ENCODE measurements at regions not wholly inside any gene's neighbourhood (a gene's known extent, or its start where the extent isn't known, plus 50 kb on each side); places are given as distances from the start of the nearest gene placed in this dataset.

DNA sequence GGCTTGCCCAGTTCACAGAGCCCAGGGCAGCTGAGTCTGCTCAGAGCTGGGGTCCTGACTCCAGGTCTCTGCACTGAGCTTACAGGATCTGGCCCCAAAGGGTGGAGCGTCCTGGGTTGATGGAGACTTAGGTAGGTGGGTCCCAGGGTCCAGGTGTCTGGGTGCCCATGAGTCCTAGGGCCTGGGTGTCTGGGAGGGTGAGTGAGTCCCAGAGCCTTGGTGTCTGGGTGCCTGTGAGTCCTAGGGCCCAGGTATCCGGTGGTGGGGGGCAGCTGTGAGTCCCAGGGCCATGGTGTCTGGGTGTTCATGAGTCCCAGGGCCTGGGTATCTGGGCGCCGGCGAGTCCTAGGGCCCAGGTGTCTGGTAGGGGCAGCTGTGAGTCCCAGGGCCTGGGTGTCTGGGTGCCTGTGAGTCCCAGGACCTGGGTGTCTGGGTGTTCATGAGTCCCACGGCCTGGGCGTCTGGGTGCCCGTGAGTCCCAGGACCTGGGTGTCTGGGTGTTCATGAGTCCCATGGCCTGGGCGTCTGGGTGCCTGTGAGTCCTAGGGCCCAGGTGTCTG is 1505.6 kb downstream of the BRD1 start:
- no peak for DNase-seq (ENCODE audit: low read depth, low spot score)

DNA sequence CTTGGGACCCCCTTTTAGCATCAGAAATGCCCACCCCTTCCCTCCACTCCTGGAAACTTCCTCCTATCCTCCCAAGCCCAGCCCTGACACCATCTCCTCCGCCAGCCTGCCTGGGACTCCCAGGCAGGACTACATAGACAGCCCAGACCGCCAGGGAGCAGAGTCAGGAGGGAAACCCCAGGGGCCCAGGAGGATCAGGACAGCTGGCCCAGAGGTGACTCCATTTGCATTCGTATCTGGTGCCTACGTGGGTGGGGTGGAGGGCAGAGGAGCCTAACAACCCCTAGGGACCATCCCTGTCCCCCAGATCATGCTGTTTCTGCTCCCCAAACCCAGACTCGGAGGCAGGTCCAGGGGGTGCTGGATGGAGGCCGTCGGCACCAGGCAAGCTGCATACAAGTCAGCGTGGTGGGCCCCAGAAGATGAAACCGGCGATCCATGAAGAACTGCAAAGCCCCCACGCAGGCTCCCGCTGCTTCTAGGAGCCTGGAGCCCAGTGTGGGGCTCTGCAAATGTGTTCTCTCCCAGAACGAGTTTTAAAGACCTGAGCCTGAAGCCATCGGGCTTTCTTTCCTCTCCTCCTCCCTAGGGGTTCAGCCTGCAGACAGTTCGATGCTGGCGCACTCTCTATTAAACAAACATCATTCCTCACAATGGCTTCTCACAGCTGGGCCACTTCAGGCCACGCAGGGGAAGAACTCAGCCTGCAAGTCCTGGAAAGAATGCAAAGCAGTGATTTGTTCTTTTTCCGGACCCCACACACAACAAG is 1506.8 kb downstream of the BRD1 start:
- no peak for DNase-seq (ENCODE audit: low read depth, low spot score)

DNA sequence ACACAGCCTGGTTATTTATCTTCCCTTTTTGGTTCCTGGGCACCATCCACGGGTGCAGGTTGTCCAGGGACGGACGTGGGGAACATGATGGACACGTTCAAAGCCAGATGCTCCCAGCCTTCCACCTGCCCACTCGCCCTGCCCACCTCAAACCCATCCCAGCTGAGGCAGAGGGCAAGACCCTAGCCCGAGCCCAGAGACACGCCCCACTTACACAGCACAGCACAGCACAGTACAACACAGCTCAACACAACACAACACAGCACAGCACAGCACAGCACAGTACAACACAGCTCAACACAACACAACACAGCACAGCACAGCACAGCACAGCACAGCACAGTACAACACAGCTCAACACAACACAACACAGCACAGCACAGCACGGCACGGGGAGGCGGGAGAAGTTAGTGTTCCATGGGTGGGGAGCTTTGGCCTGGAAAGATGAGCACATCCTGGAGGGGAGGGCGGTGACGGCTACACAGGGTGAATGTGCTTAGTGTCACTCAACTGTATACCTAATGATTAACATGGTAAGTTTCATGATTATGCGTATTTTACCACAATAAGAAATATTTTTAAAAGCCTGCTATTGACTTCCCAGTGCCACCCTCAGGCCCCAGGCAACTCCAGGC is 1507.5 kb downstream of the BRD1 start:
- DNase-seq (ENCODE audit: low read depth, low spot score): no peak

DNA sequence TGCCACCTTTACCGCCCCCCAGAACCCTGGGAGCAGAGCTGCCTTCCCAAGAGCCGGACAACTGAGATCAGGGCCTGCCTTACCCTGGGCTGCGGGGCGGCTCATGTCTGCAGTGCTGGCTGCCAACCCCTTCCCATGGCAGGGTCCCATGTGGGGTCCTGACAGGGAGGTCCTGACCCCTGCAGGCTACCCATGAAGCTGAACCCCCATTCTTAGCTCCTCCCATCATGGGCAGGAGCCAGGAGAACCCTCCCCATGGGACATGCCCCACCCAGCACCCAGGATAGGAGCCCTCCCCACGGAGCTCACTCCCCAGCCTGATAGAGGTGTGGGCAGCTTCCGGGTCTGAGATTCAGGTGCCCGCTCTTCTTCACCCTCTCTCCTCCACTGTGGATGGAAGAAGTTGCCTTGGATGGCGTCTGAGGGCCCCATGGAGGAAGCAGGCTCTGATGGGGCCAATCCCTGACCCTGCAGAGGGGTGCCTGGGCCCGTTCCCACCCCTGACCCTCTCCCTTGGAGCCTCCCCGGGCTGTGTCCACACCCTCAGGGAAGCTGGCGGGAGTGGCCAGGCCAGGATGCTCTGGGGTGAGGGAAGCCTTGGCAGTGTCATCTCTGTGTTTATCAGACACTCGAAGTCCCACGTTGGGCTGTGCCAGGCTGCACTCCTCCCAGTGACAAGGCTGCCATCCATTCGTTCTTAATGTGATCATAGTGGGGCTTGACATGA is 1508.2 kb downstream of the BRD1 start:
- no peak for DNase-seq (ENCODE audit: low read depth, low spot score)

DNA sequence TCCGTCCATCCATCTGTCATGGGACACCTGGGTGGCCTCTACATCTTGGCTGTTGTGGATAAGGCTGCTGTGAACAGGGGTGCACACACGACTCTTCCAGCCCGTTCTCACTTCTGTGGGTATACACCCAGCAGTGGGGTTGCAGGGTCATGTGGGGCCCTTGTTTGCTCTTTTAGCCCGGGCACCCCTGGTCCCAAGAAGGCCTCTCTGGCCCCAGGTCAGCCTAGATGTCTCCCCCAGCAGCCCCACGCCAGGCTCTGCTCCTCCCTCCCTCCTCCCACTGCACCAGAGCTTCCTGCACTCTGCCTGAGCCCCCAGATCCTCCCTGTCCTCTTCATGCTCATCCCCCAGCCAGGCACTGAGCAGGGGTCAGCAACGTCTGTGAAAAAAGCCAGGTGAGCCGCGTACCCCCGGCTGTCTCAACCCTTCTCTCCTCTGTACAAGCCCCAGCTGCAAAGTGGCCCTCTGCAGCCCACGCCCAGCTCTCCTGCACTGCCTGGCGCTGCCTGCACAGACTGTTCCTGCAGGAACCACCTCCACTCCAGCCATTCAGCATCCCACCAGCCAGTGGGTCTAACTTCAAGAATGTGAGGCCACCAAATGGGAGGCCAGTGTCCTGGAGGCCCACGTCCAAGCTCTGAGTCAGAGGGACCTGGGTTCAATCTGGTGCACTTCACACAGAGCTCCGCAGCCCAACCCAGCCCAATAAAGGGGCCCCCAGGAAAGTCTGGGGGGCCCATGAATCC is 1508.9 kb downstream of the BRD1 start:
- no peak for DNase-seq (ENCODE audit: low read depth, low spot score)

DNA sequence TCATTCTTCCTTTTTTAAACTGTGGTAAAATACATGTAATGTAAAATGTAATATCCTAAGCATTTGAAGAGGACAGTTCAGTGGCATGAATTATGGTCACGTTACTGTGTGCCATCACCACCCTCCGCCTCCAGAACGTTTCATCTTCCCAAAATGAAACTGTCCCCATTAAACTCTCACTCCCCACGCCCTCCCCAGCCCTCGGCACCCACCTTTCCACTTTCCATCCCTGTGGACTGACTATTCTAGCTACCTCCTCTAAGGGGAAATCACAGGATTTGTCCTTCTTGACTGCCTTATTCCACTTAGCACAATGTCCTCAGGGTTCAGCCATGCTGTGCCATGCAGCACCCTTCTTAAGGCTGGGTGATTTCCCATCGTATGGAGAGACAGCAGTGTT is 1509.5 kb downstream of the BRD1 start:
- no peak for DNase-seq (ENCODE audit: low read depth, low spot score)

DNA sequence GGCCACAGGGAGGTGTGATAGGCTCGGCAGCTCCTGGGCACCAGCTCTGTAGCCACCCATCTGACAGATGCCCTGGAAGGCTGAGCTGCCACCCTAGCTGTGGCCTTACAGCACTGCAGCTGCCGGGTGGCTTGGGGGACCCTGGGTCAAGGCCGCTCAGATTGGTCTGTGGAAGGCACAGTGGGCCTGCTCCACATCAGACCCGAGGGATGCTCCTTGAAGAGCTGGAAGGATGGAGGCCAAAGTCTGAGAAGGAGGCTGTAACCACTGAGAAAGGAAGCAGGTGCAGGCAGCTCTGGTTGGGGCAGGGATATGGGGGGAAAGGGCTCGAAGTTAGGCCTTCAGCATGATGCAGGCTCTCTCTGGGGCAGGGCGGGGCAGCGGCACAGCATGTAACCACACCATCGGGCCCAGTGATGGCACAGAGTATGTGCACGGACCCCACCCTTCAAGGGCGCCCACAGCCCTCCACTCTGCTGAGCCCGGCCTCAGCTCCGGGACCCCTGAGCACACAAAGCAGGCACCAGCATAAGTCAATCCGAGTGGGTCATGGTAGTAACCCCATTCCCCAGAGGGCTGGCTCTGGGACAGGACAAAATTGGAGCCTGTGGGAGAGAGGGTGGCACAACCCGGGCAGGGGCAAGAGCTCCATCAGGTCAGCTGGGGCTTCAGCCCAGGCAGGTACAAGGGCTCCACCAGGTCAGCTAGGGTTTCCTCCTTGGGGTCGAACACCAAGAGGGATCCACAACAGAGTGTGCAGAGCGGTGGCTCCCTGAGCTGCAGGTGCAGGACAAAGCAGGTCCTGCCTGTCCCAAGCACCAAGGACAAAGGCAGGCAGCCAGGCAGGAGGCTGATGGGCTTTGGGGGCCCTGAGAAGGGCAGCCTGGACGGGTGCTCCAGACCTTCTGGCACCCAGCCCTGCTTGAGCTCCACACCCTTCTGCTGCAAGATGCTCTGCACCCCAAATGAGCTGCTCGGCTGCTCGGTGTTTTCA is 1511.1 kb downstream of the BRD1 start:
- no peak for DNase-seq (ENCODE audit: low read depth, low spot score)

DNA sequence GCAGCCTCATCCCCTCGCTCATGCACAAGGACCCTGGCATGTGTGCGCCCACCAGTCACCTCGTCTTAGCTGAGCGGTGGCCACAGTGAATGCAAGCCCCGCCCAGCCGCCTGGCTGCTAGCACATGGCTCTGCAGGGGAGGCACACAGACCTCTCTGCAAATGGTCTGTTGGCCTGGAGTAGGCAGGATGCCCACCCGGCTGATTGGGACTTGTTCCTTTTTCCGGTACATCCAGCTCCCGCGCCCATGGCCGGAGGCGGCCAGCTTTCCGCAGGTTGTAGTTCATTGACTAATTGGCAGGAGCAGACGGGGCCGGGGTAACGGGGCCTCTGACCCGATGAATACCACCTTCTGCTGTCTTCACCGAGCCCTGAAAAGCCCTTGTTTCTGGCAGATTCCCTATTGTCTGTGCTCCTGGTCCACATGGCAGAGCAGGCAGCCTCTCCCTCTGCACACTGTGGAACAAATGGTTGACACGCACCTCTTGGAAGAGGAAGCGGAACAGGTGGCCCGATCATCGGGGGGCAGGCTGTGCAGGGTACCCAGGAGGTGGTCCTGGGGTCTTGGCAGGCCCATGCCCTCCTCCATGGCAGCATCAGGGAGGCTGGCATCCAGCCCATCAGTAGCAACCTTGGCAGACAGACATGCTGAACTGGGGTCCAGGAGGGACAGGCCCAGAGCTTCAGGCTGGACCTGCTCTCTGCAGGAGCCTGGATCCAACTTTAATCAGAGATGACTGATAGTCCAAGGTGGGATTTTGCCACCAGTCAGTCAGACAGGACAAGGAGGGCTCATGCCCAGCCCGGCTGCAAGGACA is 1512.0 kb downstream of the BRD1 start:
- no peak for DNase-seq (ENCODE audit: low read depth, low spot score)

DNA sequence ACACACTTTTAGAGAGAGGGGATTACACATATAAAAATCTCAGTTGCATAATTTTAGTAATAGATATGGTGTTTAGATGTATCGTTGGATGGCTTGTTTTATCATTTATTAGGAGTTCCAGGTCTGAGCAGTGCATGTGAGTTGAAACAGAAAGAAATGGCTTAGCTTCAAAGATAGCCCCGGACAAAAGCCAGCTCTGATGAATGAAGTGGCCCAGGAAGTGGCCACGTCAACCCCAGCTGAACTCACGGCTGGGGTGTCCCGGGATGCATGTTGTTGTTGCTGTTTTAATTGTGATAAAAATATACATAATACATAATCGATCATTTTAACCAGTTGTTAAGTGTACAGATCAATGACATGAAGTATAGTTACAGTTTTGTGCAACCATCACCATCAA is 1513.6 kb downstream of the BRD1 start:
- no peak for DNase-seq (ENCODE audit: low read depth, low spot score)

DNA sequence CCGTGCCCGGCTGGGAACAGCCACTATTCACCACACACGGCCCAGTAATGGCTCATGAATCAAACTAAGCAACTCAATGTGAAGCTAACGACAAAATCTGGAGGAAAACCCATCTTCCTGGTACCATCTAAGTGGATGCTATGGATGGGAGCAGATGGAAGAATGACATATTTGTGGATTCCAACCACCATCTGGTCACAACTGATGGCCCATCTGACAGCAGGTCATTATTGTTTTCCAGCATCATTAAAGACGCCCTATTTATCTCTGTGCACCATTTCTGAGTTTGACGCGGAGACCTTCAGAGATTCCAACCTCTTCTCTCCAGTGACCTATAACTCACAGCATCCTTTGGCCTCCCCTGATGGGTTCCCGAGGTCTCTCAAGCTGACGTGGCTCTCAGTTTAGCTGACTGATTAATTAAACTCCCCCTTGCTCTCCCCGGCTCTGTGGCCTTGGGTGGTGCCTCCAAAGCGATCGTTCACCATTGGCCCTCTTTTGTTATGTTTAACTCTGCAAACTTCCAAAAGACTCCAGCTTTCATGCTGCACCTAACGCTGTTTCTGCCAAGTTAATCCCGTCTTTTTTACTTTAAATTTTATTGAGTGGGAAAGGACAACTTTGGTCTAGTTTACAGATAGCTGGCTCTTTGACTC is 1514.4 kb downstream of the BRD1 start:
- no peak for DNase-seq (ENCODE audit: low read depth, low spot score)

DNA sequence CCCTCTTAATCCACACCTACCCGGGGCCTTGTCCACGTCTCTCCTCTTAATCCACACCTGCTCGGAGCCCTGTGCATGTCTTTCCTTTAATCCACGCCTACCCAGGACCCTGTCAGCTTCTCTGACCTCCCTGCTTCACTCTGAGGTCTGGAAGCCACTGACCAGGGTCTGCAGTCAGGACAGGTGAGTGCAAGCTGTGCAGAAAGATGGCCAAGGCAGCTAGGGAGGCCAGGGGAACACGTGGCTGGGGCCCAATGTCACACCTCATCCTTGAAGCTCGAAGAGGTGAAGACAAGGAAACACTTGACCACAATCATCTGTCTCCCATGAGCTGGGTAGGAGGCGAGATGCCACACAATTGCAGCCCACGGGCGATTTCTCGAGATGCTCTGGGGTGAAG is 1516.9 kb downstream of the BRD1 start:
- no peak for DNase-seq (ENCODE audit: low read depth, low spot score)

DNA sequence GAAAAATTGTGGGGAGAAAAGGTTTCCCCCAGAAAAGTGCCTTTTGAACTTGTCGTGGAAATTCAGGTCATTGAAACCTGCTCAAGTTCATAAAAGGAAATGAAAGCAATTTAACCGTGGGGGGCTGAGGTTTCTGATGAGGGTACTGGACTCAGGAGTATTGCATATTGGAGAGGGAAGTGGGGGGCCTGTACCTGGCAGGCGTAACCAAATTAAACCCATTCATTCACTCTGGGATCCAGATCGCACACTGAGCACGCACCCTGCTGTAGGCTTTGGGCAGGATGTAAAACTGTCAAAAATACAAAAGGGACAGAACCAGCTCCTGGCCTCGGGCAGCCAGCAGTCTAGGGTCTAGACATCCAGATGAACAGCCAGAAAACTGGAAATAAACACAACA is 1517.4 kb downstream of the BRD1 start:
- DNase-seq (ENCODE audit: low read depth, low spot score): no peak

DNA sequence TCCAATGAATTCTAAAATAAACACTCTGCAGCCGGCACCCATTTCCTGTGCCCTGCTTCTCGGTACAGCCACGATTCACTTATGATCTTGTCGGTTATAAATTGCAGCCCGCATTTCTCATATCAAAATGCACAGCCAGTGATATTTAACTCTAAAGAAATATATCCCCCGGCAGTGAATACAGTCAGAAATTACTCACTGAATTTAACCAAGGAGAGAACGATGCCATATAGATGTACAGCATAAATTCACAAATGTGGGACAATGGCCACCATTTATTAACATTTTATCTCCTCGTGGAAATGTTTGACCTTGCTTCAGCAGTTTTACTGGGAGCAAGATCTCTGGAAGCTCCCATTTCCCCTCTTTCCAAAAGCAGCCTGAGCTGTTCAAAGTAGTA is 1517.8 kb downstream of the BRD1 start:
- no peak for DNase-seq (ENCODE audit: low read depth, low spot score)

DNA sequence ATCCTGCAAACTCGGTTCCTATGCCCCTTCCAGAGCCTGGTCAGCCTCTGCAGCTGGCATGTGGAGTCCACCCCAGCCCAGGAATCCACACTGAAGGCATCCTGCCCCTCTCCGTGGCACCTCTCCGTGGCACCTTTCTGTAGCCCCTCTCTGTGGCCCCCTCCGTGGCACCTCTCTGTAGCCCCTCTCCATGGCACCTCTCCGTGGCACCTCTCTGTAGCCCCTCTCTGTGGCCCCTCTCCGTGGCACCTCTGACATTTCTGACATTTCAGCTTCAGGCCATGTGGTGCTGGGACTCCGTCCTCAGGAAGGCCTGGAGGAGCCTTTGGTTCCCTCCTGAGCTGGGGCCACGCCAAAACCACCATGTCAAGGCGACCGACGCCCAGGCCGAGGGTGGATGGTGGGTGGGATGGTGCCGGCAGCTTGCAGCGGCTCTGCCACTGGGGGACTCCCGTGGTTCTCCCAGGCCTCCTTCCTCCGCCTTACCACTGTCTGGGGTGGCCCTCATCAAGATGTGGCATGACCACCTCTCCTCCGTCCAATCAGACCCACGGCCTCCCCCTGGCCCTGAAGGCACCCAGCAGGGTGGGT is 1518.5 kb downstream of the BRD1 start:
- DNase-seq (ENCODE audit: low read depth, low spot score): no peak

DNA sequence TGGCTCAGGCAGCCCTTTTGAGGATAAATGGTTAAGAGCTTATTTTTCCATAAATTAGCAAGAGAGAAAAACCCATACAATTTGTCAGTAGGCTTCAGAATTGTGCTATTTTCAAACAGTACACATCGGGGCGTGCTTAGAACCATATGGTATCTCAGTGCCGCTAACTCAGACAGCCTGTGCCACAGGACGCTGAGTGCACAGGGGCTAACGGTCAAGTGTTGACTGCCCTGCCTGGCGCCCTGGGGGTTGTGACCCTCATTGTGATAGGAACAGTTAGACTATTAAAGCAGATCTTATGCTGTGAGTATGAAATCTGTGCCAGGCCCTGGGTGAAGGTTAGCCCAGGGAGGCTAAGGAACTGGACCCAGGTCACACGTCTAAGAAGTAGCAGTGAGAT is 1519.7 kb downstream of the BRD1 start:
- DNase-seq (ENCODE audit: low read depth, low spot score): no peak

DNA sequence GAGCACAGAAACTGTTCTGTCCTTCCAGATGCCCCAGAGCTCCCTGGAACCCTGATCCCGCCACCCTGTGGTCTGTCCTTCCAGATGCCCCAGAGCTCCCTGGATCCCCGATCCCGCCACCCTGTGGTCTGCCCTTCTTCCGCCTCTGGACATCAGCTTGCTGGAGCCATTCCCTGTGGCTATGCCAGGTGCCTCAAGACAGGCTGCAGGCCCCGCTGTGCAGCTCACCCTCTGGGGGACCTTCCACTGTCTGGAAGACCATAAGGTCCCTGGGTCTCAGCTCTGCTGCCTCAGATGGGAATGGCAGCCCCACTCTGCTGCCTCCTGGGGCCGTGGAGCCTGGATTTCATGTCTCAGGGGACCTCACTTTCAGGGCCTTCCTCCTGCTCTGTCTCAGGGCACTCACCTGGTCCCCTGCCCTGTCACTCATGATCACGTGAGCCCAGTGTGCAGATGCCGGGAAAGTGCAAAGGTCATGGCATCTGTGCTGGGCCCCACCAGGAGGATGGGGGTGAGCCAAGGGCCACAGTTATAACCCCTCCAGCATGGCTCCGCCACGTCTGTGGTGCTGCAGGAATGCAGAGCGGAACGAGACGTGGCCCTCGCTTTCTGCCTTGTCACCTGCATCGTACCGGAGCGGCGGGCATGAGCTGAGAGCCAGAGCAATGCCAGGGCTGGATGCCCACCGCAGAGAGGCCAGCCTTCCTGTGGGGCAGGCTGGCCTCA is 1520.7 kb downstream of the BRD1 start:
- no peak for DNase-seq (ENCODE audit: low read depth, low spot score)

DNA sequence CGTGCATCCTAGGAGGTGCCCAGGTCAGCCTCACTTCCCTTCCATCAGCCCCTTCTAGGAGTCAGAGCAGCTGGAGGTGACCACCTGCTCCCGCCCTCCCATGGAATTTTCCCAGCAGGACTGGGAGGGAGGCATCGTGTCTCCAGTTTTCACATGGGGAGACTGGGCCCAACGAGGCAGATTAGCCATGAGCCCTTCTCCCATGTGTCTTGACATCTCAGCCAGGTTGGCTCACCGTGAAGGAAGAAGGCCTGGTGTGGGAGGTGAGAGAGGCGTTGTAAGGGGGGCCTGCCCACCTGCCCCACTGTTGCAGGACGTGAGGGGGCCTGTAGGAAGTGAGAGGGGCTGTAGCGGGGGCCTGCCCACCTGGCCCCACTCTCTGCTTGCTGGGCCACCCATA is 1521.4 kb downstream of the BRD1 start:
- no peak for DNase-seq (ENCODE audit: low read depth, low spot score)

DNA sequence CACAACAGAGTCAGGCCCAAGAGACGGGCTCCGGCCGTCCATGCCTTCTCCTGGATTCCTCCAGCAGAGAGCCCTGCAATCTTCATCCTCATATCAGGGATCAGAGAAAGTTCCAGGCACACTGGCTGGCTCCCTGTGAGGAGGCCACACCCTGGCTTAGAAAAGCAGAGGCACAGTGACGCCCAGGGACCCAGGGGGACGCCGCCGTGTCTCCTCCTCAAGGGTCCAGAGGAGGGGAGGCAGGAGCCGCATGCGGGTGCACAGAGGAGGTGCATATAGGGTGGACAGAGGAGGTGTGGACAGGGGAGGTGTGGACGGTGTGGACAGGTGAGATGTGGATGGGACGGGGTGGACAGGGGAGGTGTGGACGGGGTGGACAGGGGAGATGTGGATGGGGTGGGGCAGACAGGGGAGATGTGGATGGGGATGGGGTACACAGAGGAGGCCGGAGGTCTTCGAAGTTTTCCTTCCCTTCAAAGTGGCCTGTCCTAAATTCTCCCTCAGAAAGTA is 1521.9 kb downstream of the BRD1 start:
- DNase-seq (ENCODE audit: low read depth, low spot score): no peak
